ENCODE measurements at regions not wholly inside any gene's neighbourhood (a gene's known extent, or its start where the extent isn't known, plus 50 kb on each side); places are given as distances from the start of the nearest gene placed in this dataset.

- no peak for DNase-seq (ENCODE audit: low spot score)
- Mint-ChIP-seq H3K27ac (ENCODE audit: unreplicated experiment) (no peak overlapping the region), H3K4me3 (ENCODE audit: unreplicated experiment) (no peak overlapping the region), H3K36me3 (ENCODE audit: low read depth, unreplicated experiment) (no peaks in the 10 kb centered on the region), H3K27me3 (ENCODE audit: unreplicated experiment) (peaks cover 2% of the 10 kb centered on the region), H3K9me3 (ENCODE audit: unreplicated experiment) (no peaks in the 10 kb centered on the region), H3K4me1 (ENCODE audit: unreplicated experiment) (no peaks in the 10 kb centered on the region)
- no peak for TF ChIP-seq CTCF (IDR thresholded peaks at IDR 0.05; ENCODE audit: unreplicated experiment)
Observed at GRCh38 chr12:19068137-19068536, 61.4 kb upstream of the PLEKHA5 start.

GRCh38 chr12:19070341-19070740 lies 59.2 kb upstream of the PLEKHA5 start:
- Mint-ChIP-seq H3K4me1 (ENCODE audit: unreplicated experiment) (no peaks in the 10 kb centered on the region), H3K27ac (ENCODE audit: unreplicated experiment) (no peak overlapping the region), H3K4me3 (ENCODE audit: unreplicated experiment) (no peak overlapping the region), H3K9me3 (ENCODE audit: unreplicated experiment) (no peaks in the 10 kb centered on the region), H3K36me3 (ENCODE audit: low read depth, unreplicated experiment) (no peaks in the 10 kb centered on the region), H3K27me3 (ENCODE audit: unreplicated experiment) (peaks cover 2% of the 10 kb centered on the region)
- TF ChIP-seq CTCF (IDR thresholded peaks at IDR 0.05; ENCODE audit: unreplicated experiment) = no peak
- DNase-seq (ENCODE audit: low spot score) = no peak

- H3K27ac Mint-ChIP-seq (ENCODE audit: unreplicated experiment) = no peak overlapping the region
- peaks cover 2% of the 10 kb centered on the region for H3K27me3 Mint-ChIP-seq (ENCODE audit: unreplicated experiment)
- H3K4me3 Mint-ChIP-seq (ENCODE audit: unreplicated experiment) = no peak overlapping the region
- no peaks in the 10 kb centered on the region for H3K9me3 Mint-ChIP-seq (ENCODE audit: unreplicated experiment)
- H3K4me1 Mint-ChIP-seq (ENCODE audit: unreplicated experiment) = no peaks in the 10 kb centered on the region
- no peaks in the 10 kb centered on the region for H3K36me3 Mint-ChIP-seq (ENCODE audit: low read depth, unreplicated experiment)
- no peak for DNase-seq (ENCODE audit: low spot score)
- TF ChIP-seq CTCF (IDR thresholded peaks at IDR 0.05; ENCODE audit: unreplicated experiment) = no peak
Observed at GRCh38 chr12:19074700-19075099, 54.8 kb upstream of the PLEKHA5 start.

- DNase-seq (ENCODE audit: low spot score) = no peak
- TF ChIP-seq CTCF (IDR thresholded peaks at IDR 0.05; ENCODE audit: unreplicated experiment) = no peak
- H3K36me3 Mint-ChIP-seq (ENCODE audit: low read depth, unreplicated experiment) = no peaks in the 10 kb centered on the region
Observed at GRCh38 chr12:19075711-19076340, 53.7 kb upstream of the PLEKHA5 start.

More at GRCh38 chr12:19075711-19076340, 53.7 kb upstream of the PLEKHA5 start:
- Mint-ChIP-seq H3K9me3 (ENCODE audit: unreplicated experiment) (no peaks in the 10 kb centered on the region), H3K27me3 (ENCODE audit: unreplicated experiment) (peaks cover 2% of the 10 kb centered on the region), H3K4me3 (ENCODE audit: unreplicated experiment) (no peak overlapping the region), H3K4me1 (ENCODE audit: unreplicated experiment) (no peaks in the 10 kb centered on the region), H3K27ac (ENCODE audit: unreplicated experiment) (no peak overlapping the region)
